ENCODE measurements at regions not wholly inside any gene's neighbourhood (a gene's known extent, or its start where the extent isn't known, plus 50 kb on each side); places are given as distances from the start of the nearest gene placed in this dataset.

- no peaks in the 10 kb centered on the region for H3K9me2 ChIP-seq (ENCODE audit: insufficient read depth)
- no peaks in the 10 kb centered on the region for H3F3A ChIP-seq (replicated peaks; ENCODE audit: low read depth)
- H3K27me3 Mint-ChIP-seq (ENCODE audit: insufficient read depth, low read depth, poor library complexity) = no peaks in the 10 kb centered on the region
- no peaks in the 10 kb centered on the region for H3K9me3 Mint-ChIP-seq
- no peak overlapping the region for H2AFZ ChIP-seq
- no peaks in the 10 kb centered on the region for H4K20me1 ChIP-seq (replicated peaks; ENCODE audit: insufficient read depth)
- no peak overlapping the region for H3K27ac Mint-ChIP-seq
- no peak overlapping the region for H3K27ac ChIP-seq (ENCODE audit: low read depth)
- no peaks in the 10 kb centered on the region for H3K36me3 ChIP-seq (ENCODE audit: insufficient read depth)
- no peak for TF ChIP-seq ZNF331 (CRISPR knock-in tag; IDR thresholded peaks at IDR 0.05; ENCODE audit: low read depth)
- TF ChIP-seq REST (IDR thresholded peaks at IDR 0.05; ENCODE audit: unreplicated experiment) = no peak
- no peak for TF ChIP-seq ZNF114 (CRISPR knock-in tag; IDR thresholded peaks at IDR 0.05)
- TF ChIP-seq CTCF (conservative IDR thresholded peaks at IDR 0.05; ENCODE audit: low read depth in 2 of 2) = no peak
- no peak for TF ChIP-seq NANOG (IDR thresholded peaks at IDR 0.05; ENCODE audit: borderline replicate concordance)
- no peaks in the 10 kb centered on the region for H3K36me3 Mint-ChIP-seq (ENCODE audit: low read depth)
- H3K4me2 ChIP-seq = no peak overlapping the region
- ATAC-seq = no peak
- H3K4me3 Mint-ChIP-seq = no peak overlapping the region
- peaks cover 4% of the 10 kb centered on the region; the same call in 1 of the 2 replicates for H3K4me1 ChIP-seq (ENCODE audit: insufficient read depth)
- H3K79me2 ChIP-seq (replicated peaks; ENCODE audit: insufficient read depth) = no peaks in the 10 kb centered on the region
- no peak for DNase-seq (ENCODE audit: low spot score)
- no peak overlapping the region for H3K4me3 ChIP-seq
- peaks cover 3% of the 10 kb centered on the region; the same call in 2 of the 3 replicates for H3K4me1 Mint-ChIP-seq
- no peaks in the 10 kb centered on the region for H3K27me3 ChIP-seq (ENCODE audit: insufficient read depth)
Observed at GRCh38 chr3:181628384-181628783, 83.3 kb upstream of the SOX2 start.

- Mint-ChIP-seq H3K4me3 (no peak overlapping the region), H3K27me3 (ENCODE audit: insufficient read depth, low read depth, poor library complexity) (no peaks in the 10 kb centered on the region)
- no peak for TF ChIP-seq ZNF331 (CRISPR knock-in tag; IDR thresholded peaks at IDR 0.05; ENCODE audit: low read depth)
- TF ChIP-seq, protein P1, sequence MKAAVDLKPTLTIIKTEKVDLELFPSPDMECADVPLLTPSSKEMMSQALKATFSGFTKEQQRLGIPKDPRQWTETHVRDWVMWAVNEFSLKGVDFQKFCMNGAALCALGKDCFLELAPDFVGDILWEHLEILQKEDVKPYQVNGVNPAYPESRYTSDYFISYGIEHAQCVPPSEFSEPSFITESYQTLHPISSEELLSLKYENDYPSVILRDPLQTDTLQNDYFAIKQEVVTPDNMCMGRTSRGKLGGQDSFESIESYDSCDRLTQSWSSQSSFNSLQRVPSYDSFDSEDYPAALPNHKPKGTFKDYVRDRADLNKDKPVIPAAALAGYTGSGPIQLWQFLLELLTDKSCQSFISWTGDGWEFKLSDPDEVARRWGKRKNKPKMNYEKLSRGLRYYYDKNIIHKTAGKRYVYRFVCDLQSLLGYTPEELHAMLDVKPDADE (IDR thresholded peaks at IDR 0.05) = no peak
- no peak for TF ChIP-seq REST (IDR thresholded peaks at IDR 0.05; ENCODE audit: unreplicated experiment)
Observed at GRCh38 chr3:181626036-181626435, 85.7 kb upstream of the SOX2 start.

More at GRCh38 chr3:181626036-181626435, 85.7 kb upstream of the SOX2 start:
- H4K20me1 ChIP-seq (replicated peaks; ENCODE audit: insufficient read depth) = no peaks in the 10 kb centered on the region
- no peak overlapping the region for H2AFZ ChIP-seq
- no peaks in the 10 kb centered on the region for H3K9me2 ChIP-seq (ENCODE audit: insufficient read depth)
- H3K79me2 ChIP-seq (replicated peaks; ENCODE audit: insufficient read depth) = no peaks in the 10 kb centered on the region
- Mint-ChIP-seq H3K4me1 (peaks cover 3% of the 10 kb centered on the region; the same call in 2 of the 3 replicates), H3K9me3 (no peaks in the 10 kb centered on the region), H3K27ac (no peak overlapping the region), H3K36me3 (ENCODE audit: low read depth) (no peaks in the 10 kb centered on the region)
- no peaks in the 10 kb centered on the region; the same call in 1 of the 2 replicates for H3K4me1 ChIP-seq (ENCODE audit: insufficient read depth)
- no peak overlapping the region for H3K27ac ChIP-seq (ENCODE audit: low read depth)
- H3K4me3 ChIP-seq = no peak overlapping the region
- no peak for DNase-seq (ENCODE audit: low spot score)
- H3K27me3 ChIP-seq (ENCODE audit: insufficient read depth) = no peaks in the 10 kb centered on the region
- ATAC-seq = no peak
- no peak overlapping the region for H3K4me2 ChIP-seq
- no peaks in the 10 kb centered on the region for H3F3A ChIP-seq (replicated peaks; ENCODE audit: low read depth)
- no peaks in the 10 kb centered on the region for H3K36me3 ChIP-seq (ENCODE audit: insufficient read depth)

Measured in GM23338 (cell line).